Endothelial cell of umbilical vein (primary cell): ENCODE measurements at regions not wholly inside any gene's neighbourhood (a gene's known extent, or its start where the extent isn't known, plus 50 kb on each side); places are given as distances from the start of the nearest gene placed in this dataset.

ENCODE experiments used
- BruUV-seq: library from RNA; stranded (reverse); fragments of 400-500 nt; replicated peaks from 2 replicates; lab custom pipeline; 2021; lab: Mats Ljungman, UMichigan
- CTCF ChIA-PET: fragments of 300-600, 350-600 bp; sonication (Branson Sonifier 250); formaldehyde crosslinking; loops from one replicate; lab custom pipeline; 2021; ENCODE audit warnings: antibody characterized with exemption, inconsistent platforms; lab: Charles Lee
- POLR2A ChIA-PET: fragments of 300-600, 350-600 bp; sonication (Branson Sonifier 250); formaldehyde crosslinking; loops from one replicate; lab custom pipeline; 2021; ENCODE audit warnings: antibody characterized with exemption, inconsistent platforms; lab: Charles Lee
- DNase-seq: peaks from one replicate; pipeline ENCODE4 v3.0.0-alpha.2; 2011; ENCODE audit warnings: low read depth, low spot score
- FAIRE-seq: peaks from 2 replicates; lab custom pipeline; 2011; peaks lifted over from hg19 to GRCh38; lab: Jason Lieb, UNC
- H2AFZ ChIP-seq: 2 replicates; pipeline ENCODE4 v1.6.0; 2012; ENCODE audit warnings: low read depth, low read length, control low read depth, inconsistent platforms
- H3K27ac ChIP-seq: 2 replicates; pipeline ENCODE4 v1.5.1; 2011; ENCODE audit warnings: low read depth, mild to moderate bottlenecking, control low read depth, low read length, moderate library complexity; ENCODE audit not compliant: insufficient read depth
- H3K27me3 ChIP-seq, 2 experiments: 2 replicates each; pipeline versions ENCODE4 v1.6.0 to v1.6.1; 2011; ENCODE audit warnings: low read length in 2 of 2, mixed read lengths in 1 of 2; ENCODE audit not compliant: control insufficient read depth in 2 of 2, insufficient read depth in 2 of 2
- H3K36me3 ChIP-seq, 2 experiments: 2 replicates in 1 of 2; 3 replicates in 1 of 2; pipeline ENCODE4 v1.5.1; 2011; ENCODE audit warnings: low read length in 2 of 2, mild to moderate bottlenecking in 1 of 2, moderate library complexity in 1 of 2; ENCODE audit not compliant: control insufficient read depth in 2 of 2, insufficient read depth in 2 of 2; ENCODE audit errors: extremely low read depth in 1 of 2
- H3K4me1 ChIP-seq: 3 replicates; pipeline ENCODE4 v1.5.1; 2011; ENCODE audit warnings: mild to moderate bottlenecking, low read length; ENCODE audit not compliant: control insufficient read depth, insufficient read depth; ENCODE audit errors: extremely low read depth
- H3K4me2 ChIP-seq: 2 replicates; pipeline ENCODE4 v1.6.1; 2011; ENCODE audit warnings: low read length, control low read depth, mixed read lengths; ENCODE audit not compliant: insufficient read depth
- H3K4me3 ChIP-seq, 3 experiments: fragments of 200-600 bp in 1 of 3; sonication (generic), shearing (Covaris generic) in 1 of 3; replicated peaks in 1 of 3; 2 replicates each; pipeline ENCODE4 v1.5.1; 2011 to 2016; ENCODE audit warnings: control low read depth in 3 of 3, low read length in 3 of 3, mild to moderate bottlenecking in 2 of 3, inconsistent platforms in 1 of 3, low read depth in 1 of 3, moderate library complexity in 1 of 3; ENCODE audit not compliant: insufficient read depth in 1 of 3
- H3K79me2 ChIP-seq: 2 replicates; pipeline ENCODE4 v1.6.0; 2012; ENCODE audit warnings: low read length, inconsistent platforms; ENCODE audit not compliant: control insufficient read depth, insufficient read depth
- H3K9ac ChIP-seq: replicated peaks from 2 replicates; pipeline ENCODE3; 2011; ENCODE audit warnings: low read length, control low read depth; ENCODE audit not compliant: insufficient read depth; ENCODE audit errors: extremely low read depth
- H3K9me1 ChIP-seq: replicated peaks from 3 replicates; pipeline ENCODE4 v1.6.0; 2011; ENCODE audit warnings: mild to moderate bottlenecking, low read length; ENCODE audit not compliant: control insufficient read depth, insufficient read depth; ENCODE audit errors: extremely low read depth
- H3K9me3 ChIP-seq: replicated peaks from 2 replicates; pipeline ENCODE4 v1.5.1; 2012; ENCODE audit warnings: low read length, inconsistent platforms; ENCODE audit not compliant: control insufficient read depth, insufficient read depth
- H4K20me1 ChIP-seq: replicated peaks from 2 replicates; pipeline ENCODE3; 2011; ENCODE audit warnings: mild to moderate bottlenecking, low read length; ENCODE audit not compliant: control insufficient read depth, insufficient read depth; ENCODE audit errors: extremely low read depth
- CTCF ChIP-seq, 2 donors: IDR thresholded peaks; 1 replicate in 1 of 2; 2 replicates in 1 of 2; pipeline ENCODE4 v1.5.1; 2011; ENCODE audit warnings: low read length in 2 of 2, mild to moderate bottlenecking in 2 of 2, moderate library complexity in 2 of 2, control low read depth in 1 of 2, inconsistent platforms in 1 of 2, low read depth in 1 of 2; ENCODE audit not compliant: insufficient read depth in 1 of 2; ENCODE audit errors: extremely low read depth in 1 of 2
- EZH2 ChIP-seq: IDR thresholded peaks from 2 replicates; pipeline ENCODE4 v1.6.1; 2012; ENCODE audit warnings: borderline replicate concordance, low read depth, mild to moderate bottlenecking, moderate library complexity, low read length, inconsistent platforms; ENCODE audit not compliant: severe bottlenecking
- FOS ChIP-seq: IDR thresholded peaks from 2 replicates; pipeline ENCODE4 v1.6.1; 2011; ENCODE audit warnings: mild to moderate bottlenecking, low read length, moderate library complexity, borderline replicate concordance; ENCODE audit not compliant: insufficient read depth
- GATA2 ChIP-seq: IDR thresholded peaks from 2 replicates; pipeline ENCODE4 v1.7.0; 2011; ENCODE audit warnings: low read depth, mild to moderate bottlenecking, moderate library complexity, mixed read lengths, low read length; ENCODE audit not compliant: insufficient read length, insufficient read depth
- JUN ChIP-seq: IDR thresholded peaks from 2 replicates; pipeline ENCODE4 v1.6.1; 2011; ENCODE audit warnings: borderline replicate concordance, low read depth; ENCODE audit not compliant: insufficient read length, insufficient read depth
- MYC ChIP-seq: IDR thresholded peaks from one replicate; pipeline ENCODE4 v1.6.1; 2011; ENCODE audit warnings: mild to moderate bottlenecking, low read depth, low read length
- POLR2A ChIP-seq: IDR thresholded peaks from 2 replicates; pipeline ENCODE4 v1.6.1; 2012; ENCODE audit warnings: low read depth, mild to moderate bottlenecking, control low read depth, low read length
- POLR2AphosphoS5 ChIP-seq: IDR thresholded peaks from 2 replicates; pipeline ENCODE4 v1.6.1; 2012; ENCODE audit warnings: low read depth, mild to moderate bottlenecking, control low read depth, low read length, moderate library complexity; ENCODE audit not compliant: insufficient read depth
- dilution Hi-C: fragments of 300-500 bp; cut with MboI; formaldehyde crosslinking; loops from one replicate; pipeline ENCODE4 v1.15.0; 2019; ENCODE audit warnings: low sequenced_read_pairs; ENCODE audit not compliant: extremely low pct_ligation_motif_present
- intact Hi-C: fragments of 100-400 bp; cut with micrococcal nuclease; formaldehyde crosslinking; loops from one replicate; pipeline ENCODE4 v1.10.0; 2022
- TF ChIP-seq, protein P1 (sequence below): IDR thresholded peaks from 2 replicates; pipeline ENCODE4 v1.6.1; 2011; ENCODE audit not compliant: insufficient read depth, insufficient read length

GRCh38 chr18:65282096-65282495, 468.7 kb upstream of the CDH7 start:
- no peak overlapping the region for H3K4me3 ChIP-seq
- no peaks in the 10 kb centered on the region for H3K9me1 ChIP-seq
- no peak overlapping the region for H2AFZ ChIP-seq
- no peak overlapping the region for H3K9ac ChIP-seq
- no peak overlapping the region for H3K27ac ChIP-seq
- CTCF ChIA-PET: no interaction called here
- H3K36me3 ChIP-seq: no peaks in the 10 kb centered on the region
- dilution Hi-C loops (no loop called here), intact Hi-C loops (no loop called here)
- no TSS peak for BruUV-seq
- DNase-seq: no peak
- no peaks in the 10 kb centered on the region for H4K20me1 ChIP-seq
- TF ChIP-seq POLR2A (no peak), POLR2AphosphoS5 (no peak), EZH2 (no peak), JUN (no peak), GATA2 (no peak), CTCF (IDR thresholded peaks at IDR 0.05; ENCODE audit: extremely low read depth in 1 of 2, insufficient read depth in 1 of 2, low read depth in 1 of 2, low read length in 2 of 2) (no peak), FOS (no peak), MYC (no peak)
- TF ChIP-seq, protein P1, sequence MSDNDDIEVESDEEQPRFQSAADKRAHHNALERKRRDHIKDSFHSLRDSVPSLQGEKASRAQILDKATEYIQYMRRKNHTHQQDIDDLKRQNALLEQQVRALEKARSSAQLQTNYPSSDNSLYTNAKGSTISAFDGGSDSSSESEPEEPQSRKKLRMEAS: no peak
- H3K9me3 ChIP-seq: no peaks in the 10 kb centered on the region
- no peak overlapping the region for H3K4me2 ChIP-seq
- H3K4me1 ChIP-seq: no peaks in the 10 kb centered on the region
- POLR2A ChIA-PET: no interaction called here
- no peak for FAIRE-seq
- H3K27me3 ChIP-seq: no peaks in the 10 kb centered on the region
- H3K79me2 ChIP-seq: no peaks in the 10 kb centered on the region
